DND-41 (cell line): ENCODE measurements at regions not wholly inside any gene's neighbourhood (a gene's known extent, or its start where the extent isn't known, plus 50 kb on each side); places are given as distances from the start of the nearest gene placed in this dataset.

Experiments used
- ATAC-seq: fragments of 200-7000 bp; cut with Tn5 transposase; 3 replicates; pipeline ENCODE4 v1.9.1; 2021; ENCODE audit warnings: low read depth; ENCODE audit not compliant: insufficient read depth
- DNase-seq: peaks from one replicate; pipeline ENCODE4 v3.0.0-alpha.2; 2020
- H2AFZ ChIP-seq: 2 replicates; pipeline ENCODE4 v1.6.0; 2012; ENCODE audit warnings: low read depth, low read length
- H3K27ac ChIP-seq: 2 replicates; pipeline ENCODE4 v1.5.1; 2012; ENCODE audit warnings: low read length, inconsistent platforms
- H3K27me3 ChIP-seq: fragments of 200-600 bp; sonication (generic); 2 replicates; pipeline ENCODE4 v1.6.0; 2012; ENCODE audit warnings: low read length, mild to moderate bottlenecking, inconsistent platforms; ENCODE audit not compliant: insufficient read depth, poor library complexity
- H3K36me3 ChIP-seq: 2 replicates; pipeline ENCODE4 v1.5.1; 2012; ENCODE audit warnings: low read length, inconsistent platforms; ENCODE audit not compliant: insufficient read depth
- H3K4me1 ChIP-seq: 2 replicates; pipeline ENCODE4 v1.5.1; 2012; ENCODE audit warnings: mild to moderate bottlenecking, low read length; ENCODE audit not compliant: insufficient read depth
- H3K4me2 ChIP-seq: 2 replicates; pipeline ENCODE4 v1.6.0; 2012; ENCODE audit warnings: mild to moderate bottlenecking, moderate library complexity, low read length, inconsistent platforms; ENCODE audit not compliant: insufficient read depth
- H3K4me3 ChIP-seq, 2 experiments: fragments of 200-600 bp in 1 of 2; shearing (Covaris generic) in 1 of 2; 2 replicates each; pipeline ENCODE4 v1.5.1; 2012 to 2016; ENCODE audit warnings: inconsistent platforms in 2 of 2, low read length in 2 of 2, mild to moderate bottlenecking in 2 of 2, low read depth in 1 of 2, moderate library complexity in 1 of 2
- H3K79me2 ChIP-seq: 2 replicates; pipeline ENCODE4 v1.6.0; 2012; ENCODE audit warnings: low read length, inconsistent platforms; ENCODE audit not compliant: insufficient read depth
- H3K9ac ChIP-seq: 2 replicates; pipeline ENCODE4 v1.6.0; 2012; ENCODE audit warnings: low read depth, mild to moderate bottlenecking, inconsistent platforms, low read length, moderate library complexity
- H3K9me3 ChIP-seq: 2 replicates; pipeline ENCODE4 v1.5.1; 2012; ENCODE audit warnings: low read length, moderate library complexity, mild to moderate bottlenecking, inconsistent platforms; ENCODE audit not compliant: insufficient read depth, severe bottlenecking
- H4K20me1 ChIP-seq: 2 replicates; pipeline ENCODE4 v1.6.0; 2012; ENCODE audit warnings: low read length; ENCODE audit not compliant: insufficient read depth
- CTCF ChIP-seq: IDR thresholded peaks from 2 replicates; pipeline ENCODE4 v1.5.1; 2012; ENCODE audit warnings: borderline replicate concordance, low read length, moderate library complexity, mild to moderate bottlenecking; ENCODE audit not compliant: poor library complexity, severe bottlenecking; ENCODE audit errors: extremely low read depth
- EZH2 ChIP-seq: IDR thresholded peaks from 3 replicates; pipeline ENCODE4 v1.6.1; 2012; ENCODE audit warnings: borderline replicate concordance, low read depth, mild to moderate bottlenecking, moderate library complexity, low read length, inconsistent platforms; ENCODE audit not compliant: severe bottlenecking

GRCh38 chr10:10293481-10293951 lies 724.2 kb upstream of the CELF2 start:
- H3K4me2 ChIP-seq, result no peak overlapping the region
- no peaks in the 10 kb centered on the region for H3K79me2 ChIP-seq
- H2AFZ ChIP-seq, result no peak overlapping the region
- DNase-seq (no peak), ATAC-seq (no peak)
- H3K4me3 ChIP-seq, result no peak overlapping the region
- no peaks in the 10 kb centered on the region for H4K20me1 ChIP-seq
- no peaks in the 10 kb centered on the region for H3K36me3 ChIP-seq
- no peaks in the 10 kb centered on the region for H3K27me3 ChIP-seq
- H3K9me3 ChIP-seq, result no peaks in the 10 kb centered on the region
- no peak overlapping the region for H3K9ac ChIP-seq
- TF ChIP-seq CTCF (no peak), EZH2 (no peak)
- H3K27ac ChIP-seq, result no peak overlapping the region
- H3K4me1 ChIP-seq, result no peaks in the 10 kb centered on the region

GRCh38 chr10:10294184-10294880 lies 723.3 kb upstream of the CELF2 start:
- Histone ChIP-seq H3K4me3 (no peak overlapping the region), H4K20me1 (no peaks in the 10 kb centered on the region), H3K4me1 (no peaks in the 10 kb centered on the region), H3K79me2 (no peaks in the 10 kb centered on the region), H3K4me2 (no peak overlapping the region), H3K9me3 (no peaks in the 10 kb centered on the region), H3K27ac (no peak overlapping the region), H3K36me3 (no peaks in the 10 kb centered on the region), H3K27me3 (no peaks in the 10 kb centered on the region), H3K9ac (no peak overlapping the region), H2AFZ (no peak overlapping the region)
- DNase-seq (no peak), ATAC-seq (no peak)
- TF ChIP-seq EZH2, result no peak

- Histone ChIP-seq H3K4me3 (no peak overlapping the region), H3K9me3 (no peaks in the 10 kb centered on the region), H3K79me2 (no peaks in the 10 kb centered on the region), H3K4me1 (no peaks in the 10 kb centered on the region), H3K9ac (no peak overlapping the region), H2AFZ (no peak overlapping the region), H3K27ac (no peak overlapping the region), H3K27me3 (no peaks in the 10 kb centered on the region), H3K36me3 (no peaks in the 10 kb centered on the region), H4K20me1 (no peaks in the 10 kb centered on the region), H3K4me2 (no peak overlapping the region)
- no peak for ATAC-seq
- no peak for DNase-seq
- TF ChIP-seq CTCF, result no peak
- no peak for TF ChIP-seq EZH2
Measured at GRCh38 chr10:10294881-10295529, 722.7 kb upstream of the CELF2 start.

DNA sequence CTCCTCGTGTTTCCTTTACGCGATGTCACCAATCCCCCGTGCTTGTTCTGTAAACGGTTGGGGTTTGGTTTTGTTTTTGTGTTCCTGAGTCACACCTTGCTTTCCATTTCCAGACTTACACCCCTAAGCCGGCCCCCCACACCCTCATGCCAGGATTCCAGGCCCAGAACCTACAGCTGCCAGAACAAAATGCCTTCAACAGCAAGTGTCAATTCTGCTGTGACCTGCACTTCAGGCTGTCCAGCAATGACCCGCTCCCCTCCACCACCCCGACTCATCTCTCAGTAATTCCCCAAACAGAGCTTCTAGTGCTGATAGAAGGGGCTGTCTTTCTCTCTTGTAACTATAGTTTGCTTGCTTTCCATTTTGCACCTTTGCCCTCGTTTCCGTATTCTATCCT lies 722.1 kb upstream of the CELF2 start:
- no peak for ATAC-seq
- Histone ChIP-seq H3K9me3 (no peaks in the 10 kb centered on the region), H3K9ac (no peak overlapping the region), H3K27ac (no peak overlapping the region), H4K20me1 (no peaks in the 10 kb centered on the region), H2AFZ (no peak overlapping the region), H3K4me1 (no peaks in the 10 kb centered on the region), H3K79me2 (no peaks in the 10 kb centered on the region), H3K4me3 (no peak overlapping the region), H3K4me2 (no peak overlapping the region), H3K27me3 (no peaks in the 10 kb centered on the region), H3K36me3 (no peaks in the 10 kb centered on the region)
- TF ChIP-seq EZH2 (no peak), CTCF (no peak)
- DNase-seq, result no peak
